Panc1 (cell line): ENCODE measurements at regions not wholly inside any gene's neighbourhood (a gene's known extent, or its start where the extent isn't known, plus 50 kb on each side); places are given as distances from the start of the nearest gene placed in this dataset.

Experiments used
- ATAC-seq: fragments of 200-7000 bp; cut with Tn5 transposase; 2 replicates; pipeline ENCODE4 v1.9.1; 2020; ENCODE audit warnings: mild to moderate bottlenecking, moderate library complexity
- BruUV-seq: library from RNA; stranded (reverse); fragments of 400-500 nt; replicated peaks from 2 replicates; lab custom pipeline; 2021; lab: Mats Ljungman, UMichigan
- CTCF ChIA-PET: fragments of 300-600 bp; sonication (Branson Sonifier 250); formaldehyde crosslinking; loops from one replicate; lab custom pipeline; 2022; ENCODE audit warnings: antibody characterized with exemption; lab: Charles Lee
- POLR2A ChIA-PET: fragments of 300-600 bp; sonication (Branson Sonifier 250); formaldehyde crosslinking; loops from one replicate; lab custom pipeline; 2022; ENCODE audit warnings: antibody characterized with exemption; lab: Charles Lee
- DNase-seq: peaks from one replicate; pipeline ENCODE4 v3.0.0-alpha.2; 2010; ENCODE audit warnings: low read depth, low spot score
- H3K27ac ChIP-seq: 2 replicates; pipeline ENCODE4 v1.5.1; 2011; ENCODE audit warnings: mild to moderate bottlenecking, low read length, inconsistent platforms
- H3K27me3 ChIP-seq: fragments of 200-500 bp; sonication (Bioruptor generic); 2 replicates; pipeline ENCODE4 v1.6.0; 2014; ENCODE audit warnings: low read length, inconsistent platforms; ENCODE audit not compliant: control insufficient read depth, insufficient read depth
- H3K36me3 ChIP-seq: fragments of 200-500 bp; sonication (Bioruptor generic); 2 replicates; pipeline ENCODE4 v1.5.1; 2014; ENCODE audit warnings: inconsistent platforms, mild to moderate bottlenecking, low read length, moderate library complexity; ENCODE audit not compliant: control insufficient read depth, insufficient read depth
- H3K4me1 ChIP-seq: 2 replicates; pipeline ENCODE4 v1.5.1; 2011; ENCODE audit warnings: inconsistent platforms, mild to moderate bottlenecking, low read length, moderate library complexity; ENCODE audit not compliant: control insufficient read depth, insufficient read depth
- H3K4me3 ChIP-seq, 2 experiments: 2 replicates each; pipeline ENCODE4 v1.5.1; 2011 to 2012; ENCODE audit warnings: low read depth in 2 of 2, low read length in 2 of 2, mild to moderate bottlenecking in 2 of 2, inconsistent platforms in 1 of 2, moderate library complexity in 1 of 2
- H3K9me3 ChIP-seq: fragments of 200-500 bp; sonication (Bioruptor generic); 2 replicates; pipeline ENCODE4 v1.5.1; 2014; ENCODE audit warnings: low read depth, mild to moderate bottlenecking, inconsistent platforms, low read length, moderate library complexity; ENCODE audit not compliant: control insufficient read depth, insufficient read depth
- CTCF ChIP-seq: fragments of 450-650 bp; IDR thresholded peaks from 2 replicates; pipeline ENCODE4 v1.5.1; 2017; ENCODE audit warnings: mild to moderate bottlenecking
- POLR2AphosphoS5 ChIP-seq: IDR thresholded peaks from 2 replicates; pipeline ENCODE4 v1.6.1; 2012; ENCODE audit warnings: mild to moderate bottlenecking, low read depth, low read length, moderate library complexity
- SIN3A ChIP-seq: IDR thresholded peaks from 2 replicates; pipeline ENCODE4 v1.6.1; 2012; ENCODE audit warnings: low read depth, mild to moderate bottlenecking, low read length, moderate library complexity, borderline replicate concordance; ENCODE audit not compliant: insufficient read depth
- TCF7L2 ChIP-seq: IDR thresholded peaks from 2 replicates; pipeline ENCODE4 v1.6.1; 2011; ENCODE audit warnings: mild to moderate bottlenecking, low read depth, low read length, inconsistent platforms
- in situ Hi-C: cut with HindIII; loops from 2 replicates; pipeline ENCODE4 v1.10.0; 2016; ENCODE audit warnings: low sequenced_read_pairs, low pct_unique_long_range_greater_than_20kb
- intact Hi-C: fragments of 100-400 bp; cut with micrococcal nuclease; formaldehyde crosslinking; loops from one replicate; pipeline ENCODE4 v1.10.0; 2022; ENCODE audit not compliant: unreplicated experiment
- TF ChIP-seq, protein P1 (sequence below), 2 experiments: IDR thresholded peaks; 2 replicates each; pipeline ENCODE4 v1.6.1; 2011 to 2012; ENCODE audit warnings: low read depth in 2 of 2, control low read depth in 1 of 2, low read length in 1 of 2, mild to moderate bottlenecking in 1 of 2, moderate library complexity in 1 of 2; ENCODE audit not compliant: insufficient read depth in 1 of 2

DNA sequence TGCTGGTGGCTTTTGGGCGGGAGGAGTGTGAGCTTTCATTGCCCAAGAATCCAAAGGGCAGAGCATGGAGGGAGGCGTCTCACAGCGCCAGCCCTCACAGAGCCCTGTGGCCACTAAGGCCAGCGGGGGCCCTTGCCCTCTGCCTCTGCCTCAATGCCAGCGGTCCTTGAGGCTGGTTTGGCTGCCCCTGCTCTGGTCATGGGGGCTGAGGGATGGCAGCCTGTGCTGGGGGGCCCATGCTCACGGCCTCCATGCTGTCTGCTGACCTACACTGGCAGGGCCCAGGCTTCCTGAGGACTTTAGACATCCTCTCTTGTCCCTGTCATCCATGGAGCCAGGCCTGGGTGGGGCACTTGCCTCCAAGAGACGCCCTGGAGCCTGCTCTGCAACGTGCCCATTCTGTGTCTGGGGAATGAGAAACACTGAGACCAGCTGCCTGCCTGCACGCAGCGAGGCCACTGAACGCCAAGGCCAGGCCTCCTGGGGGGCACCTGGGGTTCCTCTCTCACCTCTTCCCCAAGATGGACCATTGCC is 143.4 kb downstream of the KIF26A start:
- H3K4me3 ChIP-seq: no peak overlapping the region
- no peaks in the 10 kb centered on the region for H3K27me3 ChIP-seq
- in situ Hi-C loops: no loop called here
- H3K27ac ChIP-seq: no peak overlapping the region
- H3K36me3 ChIP-seq: no peaks in the 10 kb centered on the region
- BruUV-seq: no TSS peak
- intact Hi-C loops: no loop called here
- TF ChIP-seq POLR2AphosphoS5: no peak
- TF ChIP-seq, protein P1, sequence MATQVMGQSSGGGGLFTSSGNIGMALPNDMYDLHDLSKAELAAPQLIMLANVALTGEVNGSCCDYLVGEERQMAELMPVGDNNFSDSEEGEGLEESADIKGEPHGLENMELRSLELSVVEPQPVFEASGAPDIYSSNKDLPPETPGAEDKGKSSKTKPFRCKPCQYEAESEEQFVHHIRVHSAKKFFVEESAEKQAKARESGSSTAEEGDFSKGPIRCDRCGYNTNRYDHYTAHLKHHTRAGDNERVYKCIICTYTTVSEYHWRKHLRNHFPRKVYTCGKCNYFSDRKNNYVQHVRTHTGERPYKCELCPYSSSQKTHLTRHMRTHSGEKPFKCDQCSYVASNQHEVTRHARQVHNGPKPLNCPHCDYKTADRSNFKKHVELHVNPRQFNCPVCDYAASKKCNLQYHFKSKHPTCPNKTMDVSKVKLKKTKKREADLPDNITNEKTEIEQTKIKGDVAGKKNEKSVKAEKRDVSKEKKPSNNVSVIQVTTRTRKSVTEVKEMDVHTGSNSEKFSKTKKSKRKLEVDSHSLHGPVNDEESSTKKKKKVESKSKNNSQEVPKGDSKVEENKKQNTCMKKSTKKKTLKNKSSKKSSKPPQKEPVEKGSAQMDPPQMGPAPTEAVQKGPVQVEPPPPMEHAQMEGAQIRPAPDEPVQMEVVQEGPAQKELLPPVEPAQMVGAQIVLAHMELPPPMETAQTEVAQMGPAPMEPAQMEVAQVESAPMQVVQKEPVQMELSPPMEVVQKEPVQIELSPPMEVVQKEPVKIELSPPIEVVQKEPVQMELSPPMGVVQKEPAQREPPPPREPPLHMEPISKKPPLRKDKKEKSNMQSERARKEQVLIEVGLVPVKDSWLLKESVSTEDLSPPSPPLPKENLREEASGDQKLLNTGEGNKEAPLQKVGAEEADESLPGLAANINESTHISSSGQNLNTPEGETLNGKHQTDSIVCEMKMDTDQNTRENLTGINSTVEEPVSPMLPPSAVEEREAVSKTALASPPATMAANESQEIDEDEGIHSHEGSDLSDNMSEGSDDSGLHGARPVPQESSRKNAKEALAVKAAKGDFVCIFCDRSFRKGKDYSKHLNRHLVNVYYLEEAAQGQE (IDR thresholded peaks at IDR 0.05; ENCODE audit: insufficient read depth in 1 of 2, low read depth in 2 of 2, low read length in 1 of 2): no peak
- no peak for TF ChIP-seq TCF7L2
- no peak for TF ChIP-seq CTCF
- TF ChIP-seq SIN3A: no peak
- no peaks in the 10 kb centered on the region for H3K9me3 ChIP-seq
- DNase-seq (no peak), ATAC-seq (no peak)
- ChIA-PET CTCF (no interaction called here), POLR2A (no interaction called here)
- H3K4me1 ChIP-seq: no peaks in the 10 kb centered on the region

DNA sequence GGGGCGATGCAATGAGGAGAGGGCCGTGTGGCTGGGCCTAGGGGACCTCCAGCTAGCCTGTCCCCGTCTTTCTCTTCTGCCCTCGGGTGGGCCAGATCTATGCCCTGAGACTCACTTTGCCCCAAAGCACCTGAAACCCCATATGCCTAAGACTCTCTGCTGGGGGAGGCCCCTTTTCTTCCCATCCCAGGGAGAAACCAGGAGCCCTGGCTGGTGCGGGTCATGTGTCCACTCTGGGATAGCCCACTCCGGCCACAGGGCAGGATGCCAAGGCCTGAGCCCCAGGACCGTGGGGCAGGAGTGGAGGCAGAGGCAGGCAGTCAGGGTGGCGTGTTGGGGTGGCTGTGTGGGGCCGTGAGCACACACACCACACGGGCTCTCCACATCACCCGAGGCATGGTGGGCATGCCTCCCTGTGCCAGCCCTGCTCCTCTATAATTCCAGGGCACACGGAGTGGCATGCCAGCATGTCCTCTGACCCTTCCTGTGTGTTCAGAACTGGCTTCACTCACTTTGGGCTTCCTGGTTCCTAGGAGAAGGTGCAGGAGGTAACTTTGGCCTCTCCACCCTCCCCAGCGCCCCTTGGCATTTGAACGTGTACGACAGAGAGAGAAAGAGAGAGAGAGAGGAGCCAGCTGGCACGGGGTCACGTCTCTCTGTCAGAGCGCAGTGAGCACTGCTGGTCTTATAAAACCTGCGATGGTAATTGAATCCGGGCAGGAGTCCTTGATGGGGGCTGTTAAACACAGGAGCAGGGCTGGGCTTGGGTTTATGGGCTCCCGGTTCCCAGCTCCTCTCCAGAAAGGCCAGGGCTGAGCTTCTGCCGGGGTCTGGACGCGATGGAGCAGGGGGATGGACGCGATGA is 144.2 kb downstream of the KIF26A start:
- intact Hi-C loops (no loop called here), in situ Hi-C loops (no loop called here)
- Histone ChIP-seq H3K27ac (no peak overlapping the region), H3K9me3 (no peaks in the 10 kb centered on the region), H3K36me3 (no peaks in the 10 kb centered on the region), H3K4me3 (no peak overlapping the region), H3K4me1 (no peaks in the 10 kb centered on the region), H3K27me3 (no peaks in the 10 kb centered on the region)
- TF ChIP-seq POLR2AphosphoS5: no peak
- no peak for TF ChIP-seq TCF7L2
- no peak for TF ChIP-seq SIN3A
- TF ChIP-seq, protein P1 (IDR thresholded peaks at IDR 0.05; ENCODE audit: insufficient read depth in 1 of 2, low read depth in 2 of 2, low read length in 1 of 2): no peak
- no peak for TF ChIP-seq CTCF
- POLR2A ChIA-PET: no interaction called here
- ATAC-seq (no peak), DNase-seq (no peak)
- CTCF ChIA-PET: no interaction called here
- no TSS peak for BruUV-seq
